Activated CD4-positive, alpha-beta T cell treated with anti-CD3 and anti-CD28 coated beads, Interleukin-2, amount 50 U/mL, for 48 hours (primary cell): ENCODE measurements at regions not wholly inside any gene's neighbourhood (a gene's known extent, or its start where the extent isn't known, plus 50 kb on each side); places are given as distances from the start of the nearest gene placed in this dataset.

ENCODE experiments used
- DNase-seq, 2 experiments: peaks; one replicate each; pipeline ENCODE4 v3.0.0-alpha.2; 2020

DNA sequence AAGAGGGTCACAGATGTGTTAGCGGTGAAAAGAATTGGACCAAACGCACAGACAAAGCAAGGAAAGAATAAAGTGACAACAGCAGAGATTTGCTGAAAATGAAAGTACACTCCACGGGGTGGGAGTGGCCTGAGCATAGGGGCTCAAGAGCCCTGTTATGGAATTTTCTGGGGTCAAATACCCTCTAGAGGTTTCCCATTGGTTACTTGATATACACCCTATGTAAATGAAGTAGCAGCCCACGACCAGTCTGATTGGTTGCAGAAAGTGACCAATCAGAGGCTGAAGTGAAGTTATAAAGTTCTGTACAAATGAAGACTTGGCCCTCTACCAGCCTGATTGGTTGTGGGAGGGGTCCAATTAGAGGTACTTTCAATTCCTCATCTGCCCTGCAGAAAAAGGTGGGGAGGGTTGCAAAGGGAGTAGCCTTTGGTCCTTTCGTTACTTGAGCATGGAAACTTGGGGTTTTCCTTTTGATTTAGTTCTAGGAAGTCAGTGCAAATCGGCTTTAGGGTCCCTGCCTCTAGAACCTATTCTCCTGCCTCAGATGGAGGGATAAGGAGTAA is 125.6 kb upstream of the PRPS1L1 start:
- DNase-seq = no peak

DNA sequence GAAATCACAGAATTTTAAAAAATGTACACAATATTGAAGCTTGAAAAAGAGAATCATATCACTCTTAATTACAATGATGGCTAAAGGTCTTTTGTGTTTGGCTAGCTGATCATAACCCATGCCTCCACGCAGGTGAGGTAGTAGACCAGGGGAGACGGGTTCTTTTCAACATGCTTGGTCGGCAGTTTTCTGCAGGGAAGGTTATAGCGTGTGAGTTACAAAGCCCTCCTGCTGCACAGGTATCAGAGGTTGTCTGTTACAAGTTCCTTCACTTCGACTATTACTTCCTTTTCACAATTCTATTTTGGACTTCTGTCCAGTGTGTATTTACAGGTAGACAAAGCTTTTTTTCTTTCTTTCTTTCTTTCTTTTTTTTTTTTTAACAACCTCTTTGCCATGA is 127.1 kb upstream of the PRPS1L1 start:
- no peak for DNase-seq

DNA sequence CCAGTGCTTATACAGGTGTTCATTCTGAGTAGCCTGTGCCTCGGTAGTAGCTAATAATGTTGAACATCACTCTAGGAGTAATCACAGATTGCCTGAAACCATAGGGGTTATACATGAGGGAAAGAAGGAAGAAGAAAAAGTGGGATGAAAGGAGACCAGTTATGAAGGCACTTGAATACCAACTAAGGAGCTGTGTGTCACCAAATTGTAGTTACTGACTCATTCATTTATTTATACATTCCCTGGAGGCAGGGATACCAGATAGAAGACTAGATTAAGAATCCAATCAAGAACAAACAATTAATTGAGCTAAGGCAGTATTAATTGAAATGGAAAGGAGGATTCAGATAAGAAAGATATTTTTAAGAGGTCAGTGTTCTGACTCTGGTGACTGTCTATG is 129.6 kb upstream of the PRPS1L1 start:
- DNase-seq = no peak

DNA sequence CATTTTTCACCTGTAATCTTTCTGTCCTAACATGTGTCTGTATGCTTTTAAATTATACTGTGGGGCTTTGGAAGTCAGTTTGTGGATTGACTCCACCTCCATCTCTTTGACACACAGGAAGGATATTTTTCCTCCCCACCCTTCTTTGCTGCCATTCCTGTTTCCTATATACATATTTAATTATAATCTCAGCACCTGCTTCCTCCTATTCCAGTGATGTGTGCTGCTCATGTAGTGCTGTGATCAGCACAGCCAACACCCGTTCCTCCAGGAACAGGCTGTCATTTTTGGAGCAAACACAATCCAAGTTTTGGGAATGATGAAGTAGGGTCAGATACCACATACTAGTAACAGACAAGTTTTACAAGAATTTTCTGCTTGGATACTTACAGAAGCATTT is 135.0 kb upstream of the PRPS1L1 start:
- DNase-seq = no peak

DNA sequence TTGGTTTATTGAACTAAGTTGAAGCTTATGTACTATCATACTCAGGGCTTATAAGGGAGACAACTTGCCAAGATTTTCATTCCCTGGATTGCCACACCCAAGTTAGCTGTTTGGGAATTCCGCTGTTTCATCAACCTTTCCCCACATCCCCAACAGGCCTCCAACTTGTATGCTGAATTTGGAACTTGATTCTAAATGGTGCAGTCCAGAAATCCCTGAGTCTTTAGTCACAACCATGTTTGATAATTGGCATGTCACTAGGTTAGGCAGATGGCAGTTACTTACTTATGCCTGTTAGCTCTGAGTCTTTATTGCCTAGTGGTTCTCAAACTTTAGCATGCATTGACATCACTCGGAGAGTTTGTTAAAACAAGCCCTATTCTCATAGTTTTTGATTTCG is 135.4 kb upstream of the PRPS1L1 start:
- DNase-seq = no peak

DNA sequence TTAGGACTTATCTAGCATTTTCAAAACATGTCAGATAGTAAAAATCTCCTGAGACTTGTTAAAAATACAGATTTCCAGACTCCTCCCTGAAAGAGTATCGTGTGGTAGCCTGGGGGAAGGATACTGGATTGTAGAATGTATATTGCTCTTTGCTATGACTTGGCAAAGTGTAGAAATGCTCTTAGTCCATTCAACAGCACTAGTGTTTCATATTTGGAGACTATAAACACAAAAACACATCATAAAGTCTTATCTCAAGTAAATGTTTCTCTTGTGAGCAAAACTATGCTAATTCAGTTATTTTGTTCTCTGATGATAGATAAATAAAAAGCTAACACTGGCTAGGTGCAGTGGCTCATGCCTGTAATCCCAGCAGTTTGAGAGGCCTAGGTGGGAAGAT is 137.5 kb upstream of the PRPS1L1 start:
- DNase-seq = no peak

DNA sequence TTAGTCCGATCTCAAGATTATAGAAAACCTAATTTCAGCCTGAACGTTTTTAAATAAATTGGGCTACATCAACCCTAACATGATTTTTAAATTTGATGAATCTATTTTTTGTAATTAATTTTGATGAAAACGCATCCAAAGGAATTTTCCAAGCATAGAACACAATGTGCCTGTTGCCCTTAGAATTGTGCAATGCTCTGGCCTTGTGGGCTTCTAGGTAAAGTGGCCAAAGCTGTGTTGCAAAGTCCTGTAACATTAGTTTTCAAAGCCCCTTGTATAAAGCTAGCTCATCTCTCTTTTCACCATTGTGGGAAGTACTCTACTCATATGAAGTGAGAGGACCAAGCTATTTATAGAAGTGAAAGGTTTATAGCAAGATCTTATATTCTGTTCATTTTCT is 138.4 kb upstream of the PRPS1L1 start:
- no peak for DNase-seq

DNA sequence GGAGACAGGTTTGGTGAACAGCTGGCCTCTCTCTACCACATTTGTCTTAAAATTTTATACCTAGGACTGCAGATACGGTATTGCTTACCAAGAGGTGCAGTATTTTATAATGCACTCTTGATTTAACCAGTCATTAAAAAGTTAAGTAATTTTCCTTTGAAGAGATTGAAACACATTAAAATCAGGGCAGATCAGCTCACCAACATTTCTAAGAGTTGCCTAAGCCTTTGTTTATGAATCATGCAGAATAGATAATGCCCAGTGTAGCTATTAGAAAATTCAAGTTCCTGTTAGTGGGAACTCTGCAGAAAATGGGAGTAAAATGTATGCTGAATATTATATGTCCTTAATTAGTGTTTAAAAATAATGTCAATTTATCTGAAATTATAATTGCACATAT is 140.2 kb upstream of the PRPS1L1 start:
- DNase-seq = no peak

DNA sequence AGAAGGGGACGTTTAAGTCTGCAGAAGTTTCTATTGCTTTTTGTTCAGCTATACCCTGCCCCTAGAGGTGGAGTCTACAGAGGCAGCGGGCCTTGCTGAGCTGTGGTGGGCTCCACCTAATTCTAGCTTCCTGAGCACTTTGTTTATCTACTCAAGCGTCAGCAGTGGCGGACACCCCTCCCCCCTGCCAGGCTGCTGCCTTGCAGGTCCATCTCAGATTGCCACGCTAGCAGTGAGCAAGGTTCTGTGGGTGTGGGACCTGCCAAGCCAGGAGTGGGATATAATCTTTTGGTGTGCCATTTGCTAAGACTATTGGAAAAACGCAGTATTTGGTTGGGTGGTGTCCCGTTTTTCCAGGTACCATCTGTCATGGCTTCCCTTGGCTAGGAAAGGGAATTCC is 147.3 kb upstream of the PRPS1L1 start:
- DNase-seq = no peak

DNA sequence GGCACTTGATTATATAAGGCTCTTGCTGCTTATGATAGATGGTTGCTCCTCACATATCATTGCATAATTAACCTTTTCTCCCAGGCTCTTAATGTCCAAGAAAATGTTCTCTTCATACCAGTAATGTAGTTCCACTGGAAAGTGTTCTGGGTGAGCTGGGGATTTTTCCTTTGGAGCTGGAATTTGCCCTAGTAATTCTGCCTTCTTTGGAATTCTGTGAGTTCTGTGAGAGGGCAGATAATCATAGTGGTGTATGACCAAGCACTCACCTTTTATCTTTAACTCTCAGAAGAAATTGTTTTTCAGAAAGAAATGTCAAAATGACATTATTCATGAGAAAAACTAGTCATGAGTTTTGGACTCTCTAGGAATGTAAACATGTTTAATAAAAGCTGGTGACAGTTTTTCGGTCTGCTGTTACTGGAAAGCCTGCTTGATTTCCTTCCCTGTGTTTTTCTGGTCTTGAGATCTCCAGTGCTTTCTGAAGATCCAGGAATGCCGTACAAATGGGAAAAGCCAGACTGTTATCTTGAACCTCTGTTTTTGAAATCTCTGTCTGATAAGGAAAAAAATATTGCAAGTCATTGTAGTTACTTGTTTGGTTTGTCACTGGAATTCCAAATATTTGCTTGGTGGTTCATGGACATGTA is 148.3 kb upstream of the PRPS1L1 start:
- no peak for DNase-seq

DNA sequence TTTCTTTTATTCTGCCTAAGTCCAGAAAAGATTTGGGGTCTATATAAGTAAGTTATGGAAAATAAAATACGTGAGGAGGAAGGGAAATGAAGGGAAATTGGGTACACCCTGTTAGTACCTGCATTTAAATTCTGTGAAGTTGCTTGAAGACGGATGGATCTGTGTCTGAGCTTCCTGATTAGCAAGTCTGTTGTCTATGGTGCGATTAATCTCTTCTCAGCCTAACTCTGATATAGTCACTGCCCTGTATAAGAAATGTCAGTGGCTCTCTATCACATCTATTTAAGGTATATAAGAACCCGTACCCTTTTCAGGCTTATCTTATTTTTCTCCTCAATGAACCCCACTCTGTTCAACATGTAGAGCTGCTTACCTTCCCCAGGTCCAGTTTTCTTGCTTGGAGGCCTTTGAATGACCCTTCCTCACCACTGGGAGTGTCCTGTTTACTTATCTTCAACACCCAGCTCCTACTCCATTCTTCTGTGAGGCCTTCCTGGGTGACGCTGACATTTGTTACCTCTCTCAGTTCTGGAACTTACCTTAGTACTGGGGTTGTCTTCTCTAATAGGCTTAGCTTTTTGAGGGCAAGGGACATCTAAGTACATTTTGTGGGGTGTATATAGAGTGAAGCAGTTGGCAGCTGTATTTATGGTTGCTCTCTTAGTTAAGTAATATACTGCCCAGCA is 149.6 kb upstream of the PRPS1L1 start:
- DNase-seq = no peak

DNA sequence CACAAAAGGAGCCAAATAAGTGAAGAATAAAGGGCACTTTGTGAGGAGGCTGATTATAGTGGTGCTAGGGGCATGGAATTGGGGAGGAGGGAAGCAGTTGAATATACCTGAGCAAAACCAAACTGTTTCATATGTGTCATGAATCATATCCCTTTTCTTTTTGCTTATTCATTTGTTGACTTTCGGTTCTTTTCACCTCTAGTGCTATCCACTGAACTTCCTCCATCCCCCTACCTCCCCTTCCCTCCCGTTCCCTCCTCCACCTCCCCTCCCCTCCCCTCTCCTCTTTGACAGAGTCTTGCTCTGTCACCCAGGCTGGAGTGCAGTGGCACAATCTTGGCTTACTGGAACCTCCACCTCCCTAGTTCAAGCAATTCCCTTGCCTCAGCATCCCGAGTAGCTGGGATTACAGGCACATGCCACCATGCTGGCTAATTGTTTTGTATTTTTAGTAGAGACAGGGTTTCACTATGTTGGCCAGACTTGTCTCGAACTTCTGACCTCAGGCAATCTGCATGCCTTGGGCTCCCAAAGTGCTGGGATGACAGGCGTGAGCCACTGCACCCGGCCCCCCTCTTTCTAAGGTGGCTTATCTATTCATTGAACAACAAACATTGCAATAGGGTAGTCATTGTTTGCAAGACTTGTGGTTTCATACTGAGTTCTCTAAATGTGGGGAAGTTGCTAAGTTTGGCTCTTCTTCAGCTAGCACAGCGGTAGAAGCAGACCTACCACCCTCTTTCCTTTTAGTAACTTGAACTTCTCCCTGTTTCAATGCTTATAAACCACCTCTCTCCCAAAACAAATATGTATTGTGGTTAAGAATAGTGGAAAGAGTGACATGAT is 150.4 kb upstream of the PRPS1L1 start:
- DNase-seq = peak; percentile 6 to 9

DNA sequence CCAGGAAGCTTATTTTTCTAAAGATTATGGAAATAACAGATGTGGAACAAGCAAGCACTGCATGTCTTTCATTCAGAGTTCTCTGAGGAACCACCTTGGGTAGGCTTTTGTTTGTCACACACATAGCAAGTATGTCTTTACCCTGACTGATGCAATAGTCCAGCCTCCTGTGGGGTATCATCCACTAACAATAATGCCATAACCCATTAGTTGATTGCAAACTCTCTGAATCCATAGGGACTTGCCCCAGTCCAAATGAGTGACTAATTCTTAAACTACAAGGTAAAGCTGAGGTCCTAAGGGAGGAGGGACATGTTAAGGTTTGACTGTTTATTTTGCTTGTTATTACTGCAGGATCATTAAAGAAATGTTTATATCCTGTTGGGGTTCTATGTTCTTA is 151.4 kb upstream of the PRPS1L1 start:
- DNase-seq = no peak

DNA sequence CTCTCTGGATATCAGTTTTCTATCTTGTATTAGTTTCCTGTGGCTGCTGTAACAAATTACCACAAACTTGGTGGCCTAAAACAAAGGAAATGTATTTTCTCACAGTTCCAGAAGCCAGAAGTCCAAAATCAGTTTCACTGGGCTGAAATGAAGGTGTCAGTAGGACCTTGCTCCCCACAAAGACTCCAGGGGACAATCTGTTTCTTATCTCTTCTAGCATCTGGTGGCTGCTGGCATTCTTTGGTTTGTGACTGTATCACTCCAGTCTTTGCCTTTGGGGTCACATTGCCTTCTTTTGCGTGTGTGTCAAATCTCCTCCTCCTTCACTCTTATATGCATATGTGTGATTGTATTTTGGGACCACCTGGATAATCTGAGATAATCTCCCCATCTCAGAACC is 153.0 kb upstream of the PRPS1L1 start:
- DNase-seq = no peak

DNA sequence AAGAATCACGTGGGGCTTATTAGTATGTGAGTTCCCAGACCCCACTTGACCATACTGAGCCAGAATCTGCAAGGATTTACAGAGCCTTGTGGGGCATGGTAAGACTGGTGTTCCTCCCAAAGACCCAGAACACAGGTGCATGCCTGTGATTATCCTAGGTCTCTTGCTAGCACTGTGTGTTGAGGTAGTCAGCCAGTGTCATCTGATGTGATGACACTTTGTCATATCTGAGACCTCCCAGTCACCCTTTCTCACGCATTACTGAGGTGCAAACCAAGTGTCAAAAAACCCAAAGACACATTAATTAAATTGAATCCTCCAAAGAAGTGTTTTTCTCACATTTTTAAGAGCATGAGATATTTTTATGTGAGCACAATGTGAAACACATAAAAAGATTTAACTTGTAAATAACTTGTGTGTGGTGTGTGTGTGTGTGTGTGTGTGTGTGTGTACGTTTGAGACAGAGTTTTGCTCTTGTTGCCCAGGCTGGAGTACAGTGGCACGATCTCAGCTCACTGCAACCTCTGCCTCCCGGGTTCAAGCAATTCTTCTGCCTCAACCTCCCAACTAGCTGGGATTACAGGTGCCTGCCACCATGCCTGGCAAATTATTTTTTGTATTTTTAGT is 162.0 kb upstream of the PRPS1L1 start:
- DNase-seq = no peak

DNA sequence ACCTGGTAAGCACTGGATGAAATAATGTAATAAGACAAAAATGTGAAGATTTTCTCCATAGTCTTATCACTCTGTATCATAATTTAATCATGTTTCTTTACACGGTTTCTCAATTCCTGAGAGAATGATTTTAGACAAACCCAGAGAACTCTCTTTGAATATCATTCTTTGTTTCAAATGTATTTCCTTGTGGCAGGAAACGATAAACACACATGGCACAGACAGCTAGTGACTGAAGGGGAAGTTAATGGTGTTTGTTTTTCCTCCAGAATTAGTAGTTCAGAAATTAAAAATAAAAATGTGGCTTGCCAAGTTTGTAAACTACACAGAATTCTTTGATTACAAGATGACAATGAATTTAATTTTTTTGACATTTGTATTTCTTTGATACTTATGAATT is 163.7 kb upstream of the PRPS1L1 start:
- no peak for DNase-seq

DNA sequence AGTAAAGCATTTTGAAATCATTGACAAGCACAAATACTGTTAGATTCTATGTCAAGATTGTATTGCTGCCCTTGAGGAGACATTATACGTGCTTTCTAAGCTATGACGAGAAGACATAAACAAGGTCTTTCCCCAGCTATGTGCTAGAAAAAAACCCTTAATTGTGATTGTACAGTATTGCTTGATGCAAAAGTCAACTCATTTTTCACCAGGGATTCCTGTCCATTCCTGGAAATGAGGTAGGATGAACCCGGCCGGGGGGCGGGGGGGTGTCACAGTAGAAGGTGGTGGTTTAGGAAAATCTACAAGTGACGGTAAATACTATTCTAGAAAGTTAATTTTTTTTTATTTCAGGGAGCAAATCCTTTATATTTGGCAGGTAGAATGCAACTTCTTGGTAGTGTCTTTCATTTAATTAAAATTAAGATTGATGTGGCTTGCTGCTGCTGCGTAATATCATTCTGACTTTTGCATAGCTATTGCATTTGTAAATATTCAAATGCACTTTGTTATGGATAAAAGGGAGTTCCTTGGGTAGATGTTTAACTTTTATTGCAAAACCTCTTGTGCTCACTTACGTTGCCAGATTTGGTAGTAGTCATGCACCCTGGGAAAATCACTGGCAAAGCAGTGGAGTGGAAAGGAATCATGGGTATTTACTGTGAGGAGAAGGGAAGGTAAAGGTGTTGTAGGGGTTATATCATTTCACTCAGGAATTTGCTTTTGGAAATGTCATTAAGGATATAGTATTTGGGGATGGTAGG is 164.4 kb upstream of the PRPS1L1 start:
- DNase-seq = no peak

DNA sequence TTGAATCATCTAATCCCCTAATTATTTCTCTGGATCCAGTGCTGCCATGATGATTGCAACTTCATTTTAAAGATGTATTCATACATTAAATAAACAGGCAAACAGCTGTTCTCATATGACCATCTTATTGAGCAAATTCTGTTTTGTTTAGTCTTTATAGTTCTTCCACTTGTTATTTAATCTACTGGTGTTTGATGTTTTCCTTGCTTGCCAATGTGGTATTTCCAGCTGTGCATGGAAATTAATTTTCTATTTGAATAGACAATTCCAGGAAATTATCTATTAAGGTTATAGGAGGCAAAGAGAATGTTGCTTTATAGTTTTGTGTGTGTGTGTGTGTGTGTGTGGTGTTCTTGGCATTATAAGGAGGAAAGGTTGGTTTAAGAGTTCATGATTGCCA is 167.0 kb upstream of the PRPS1L1 start:
- no peak for DNase-seq

DNA sequence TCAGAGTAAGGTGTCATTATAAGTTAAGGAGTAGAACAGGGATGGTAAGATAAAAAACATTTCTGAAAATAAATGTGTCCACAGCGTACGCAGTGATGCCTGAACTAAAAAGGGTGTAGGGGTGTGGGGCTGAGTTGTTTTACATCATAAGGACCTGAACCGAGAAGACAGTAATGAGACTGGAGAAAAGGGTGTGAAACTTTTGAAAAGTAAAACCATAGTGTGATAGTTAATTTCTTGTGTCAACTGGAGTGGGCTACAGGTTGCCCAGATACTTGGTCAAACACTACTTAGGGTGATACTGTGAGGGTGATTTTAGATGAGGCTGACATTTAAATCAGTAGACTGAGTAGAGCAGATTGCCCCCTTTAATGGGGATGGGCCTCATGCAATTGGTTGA is 169.0 kb upstream of the PRPS1L1 start:
- no peak for DNase-seq

DNA sequence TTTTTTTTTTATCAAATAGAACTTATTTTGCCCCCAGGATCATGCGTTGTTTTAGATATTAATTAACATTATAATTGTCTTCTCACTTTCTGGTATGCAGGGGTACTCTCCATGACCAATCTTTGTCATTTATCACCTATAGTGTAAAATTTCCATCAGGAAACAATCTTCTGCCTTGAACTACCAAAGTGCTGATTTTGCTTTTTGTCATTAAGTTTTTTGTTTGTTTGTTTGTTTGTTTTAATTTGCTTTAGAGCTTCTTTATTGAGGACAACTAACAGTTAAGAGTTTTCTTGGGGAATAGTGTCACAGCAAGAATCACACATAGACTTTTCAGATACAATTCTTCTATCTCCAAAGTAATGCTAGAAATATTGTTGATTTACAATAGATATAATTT is 171.2 kb upstream of the PRPS1L1 start:
- no peak for DNase-seq

DNA sequence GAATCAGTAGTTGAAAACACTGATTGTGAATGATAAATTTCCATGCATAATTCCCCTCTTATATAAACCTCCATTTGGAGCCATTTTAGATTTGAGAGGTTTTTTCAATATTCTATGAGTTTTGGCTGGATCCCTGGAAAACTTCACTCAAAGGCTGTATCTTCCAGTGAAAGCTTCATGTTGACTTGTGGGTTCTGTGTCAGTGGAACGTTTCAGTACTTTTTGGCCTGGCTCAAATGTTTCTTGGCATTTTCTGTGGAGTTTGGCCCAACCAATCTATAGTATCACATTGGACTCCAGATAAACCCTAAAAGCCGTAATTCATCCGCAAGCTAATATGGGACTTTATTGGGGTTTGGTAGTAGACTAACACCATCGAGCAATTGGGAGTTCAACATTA is 172.6 kb upstream of the PRPS1L1 start:
- DNase-seq = no peak

DNA sequence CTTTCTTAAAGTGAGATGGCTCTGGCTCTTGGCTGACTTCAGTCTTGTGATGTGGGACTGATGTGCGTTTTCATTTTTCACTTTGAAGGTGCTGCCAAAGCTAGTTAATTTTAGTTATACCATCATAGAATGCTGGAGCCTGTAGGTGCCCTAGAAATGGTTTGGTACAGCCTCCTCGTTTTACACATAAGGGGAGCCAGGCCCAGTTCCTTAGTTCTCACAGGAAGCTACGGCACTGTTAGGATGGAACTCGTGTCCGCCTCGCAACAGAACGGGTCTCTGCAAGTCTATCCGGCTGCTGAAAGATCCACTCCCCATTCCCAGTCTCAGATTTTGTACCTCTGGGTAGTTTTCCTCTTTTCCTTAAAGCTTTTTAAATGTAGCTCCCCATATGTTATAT is 173.2 kb upstream of the PRPS1L1 start:
- DNase-seq = no peak

DNA sequence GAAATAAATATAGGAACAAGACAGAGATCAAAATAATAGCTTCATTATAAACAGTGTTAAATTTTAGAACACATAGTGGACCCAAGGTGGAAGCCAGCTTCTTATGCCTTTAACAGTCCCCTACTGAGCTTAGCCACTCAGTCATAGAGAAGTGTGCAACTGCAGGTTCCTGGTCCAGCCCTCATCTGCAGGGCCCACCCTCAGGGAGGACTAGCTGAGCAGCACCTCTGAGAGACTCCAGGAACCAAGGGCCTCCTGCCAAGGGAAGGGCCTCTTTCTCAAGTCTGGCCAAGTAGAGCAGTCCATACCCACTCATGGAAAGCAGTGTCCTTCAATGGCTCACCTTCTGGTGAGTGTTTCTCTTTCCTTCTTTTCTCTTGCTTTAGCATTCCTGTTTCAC is 173.7 kb upstream of the PRPS1L1 start:
- no peak for DNase-seq
